LNCAP (cell line): ENCODE measurements at regions not wholly inside any gene's neighbourhood (a gene's known extent, or its start where the extent isn't known, plus 50 kb on each side); places are given as distances from the start of the nearest gene placed in this dataset.

ENCODE experiments used
- CTCF ChIP-seq: fragments of 450-650 bp; IDR thresholded peaks from 2 replicates; pipeline ENCODE4 v1.5.1; 2017; ENCODE audit warnings: mild to moderate bottlenecking

- no peak for TF ChIP-seq CTCF
Observed at GRCh38 chr21:14836950-14837349, 227.8 kb downstream of the NRIP1 start.

GRCh38 chr21:14833666-14834351, 231.0 kb downstream of the NRIP1 start:
- no peak for TF ChIP-seq CTCF

- no peak for TF ChIP-seq CTCF
Observed at GRCh38 chr21:14833241-14833640, 231.6 kb downstream of the NRIP1 start.

- no peak for TF ChIP-seq CTCF
Observed at GRCh38 chr21:14830307-14830706, 234.5 kb downstream of the NRIP1 start.

- TF ChIP-seq CTCF: no peak
Observed at GRCh38 chr21:14829685-14830084, 235.1 kb downstream of the NRIP1 start.

- TF ChIP-seq CTCF: no peak
Observed at GRCh38 chr21:14827468-14827867, 237.3 kb downstream of the NRIP1 start.

- TF ChIP-seq CTCF: no peak
Observed at GRCh38 chr21:14826630-14827029, 238.2 kb downstream of the NRIP1 start.

- TF ChIP-seq CTCF: no peak
Observed at GRCh38 chr21:14825514-14825974, 239.3 kb downstream of the NRIP1 start.
